IMR-90 (cell line): ENCODE measurements at regions not wholly inside any gene's neighbourhood (a gene's known extent, or its start where the extent isn't known, plus 50 kb on each side); places are given as distances from the start of the nearest gene placed in this dataset.

Experiments
- ATAC-seq: fragments of 200-7000 bp; cut with Tn5 transposase; 2 replicates; pipeline ENCODE4 v1.9.1; 2020; ENCODE audit warnings: low read depth, mild to moderate bottlenecking, moderate library complexity
- BruUV-seq: library from RNA; stranded (reverse); fragments of 400-500 nt; replicated peaks from 2 replicates; lab custom pipeline; 2021; lab: Mats Ljungman, UMichigan
- CTCF ChIA-PET: fragments of 300-600 bp; formaldehyde crosslinking; extraction: SDS; loops from one replicate; lab custom pipeline; 2021; ENCODE audit warnings: antibody characterized with exemption; lab: Yijun Ruan, JAX
- POLR2A ChIA-PET: fragments of 300-600 bp; sonication (Branson Sonifier 250); formaldehyde crosslinking; loops from one replicate; lab custom pipeline; 2022; ENCODE audit warnings: antibody characterized with exemption; ENCODE audit not compliant: unreplicated experiment; lab: Charles Lee
- DNase-seq: peaks from one replicate; pipeline ENCODE4 v3.0.0; 2013
- H2AFZ ChIP-seq: replicated peaks from 2 replicates; pipeline ENCODE3; 2013; ENCODE audit warnings: low read length, mild to moderate bottlenecking; ENCODE audit not compliant: poor library complexity
- H2AK5ac ChIP-seq: 2 replicates; pipeline ENCODE4 v1.6.1; 2013; ENCODE audit warnings: low read depth, low read length, inconsistent platforms
- H2AK9ac ChIP-seq: replicated peaks from 2 replicates; pipeline ENCODE3; 2013; ENCODE audit warnings: mild to moderate bottlenecking, low read depth, low read length, moderate library complexity; ENCODE audit not compliant: poor library complexity
- H2BK120ac ChIP-seq: 2 replicates; pipeline ENCODE4 v1.6.1; 2013; ENCODE audit warnings: low read depth, low read length, inconsistent platforms
- H2BK15ac ChIP-seq: 3 replicates; pipeline ENCODE4 v1.6.1; 2013; ENCODE audit warnings: low read depth, low read length, inconsistent platforms
- H2BK20ac ChIP-seq: 2 replicates; pipeline ENCODE4 v1.6.1; 2013; ENCODE audit warnings: low read depth, mild to moderate bottlenecking, inconsistent platforms, low read length, moderate library complexity
- H2BK5ac ChIP-seq: 2 replicates; pipeline ENCODE4 v1.6.1; 2013; ENCODE audit warnings: mild to moderate bottlenecking, low read depth, low read length, inconsistent platforms; ENCODE audit not compliant: poor library complexity, severe bottlenecking
- H3K14ac ChIP-seq: replicated peaks from 2 replicates; pipeline ENCODE4 v1.6.1; 2013; ENCODE audit warnings: low read depth, low read length, inconsistent platforms
- H3K18ac ChIP-seq: 2 replicates; pipeline ENCODE4 v1.6.1; 2013; ENCODE audit warnings: low read depth, low read length, control low read depth
- H3K23ac ChIP-seq: 2 replicates; pipeline ENCODE4 v1.6.1; 2013; ENCODE audit warnings: low read depth, low read length, inconsistent platforms
- H3K27ac ChIP-seq: 2 replicates; pipeline ENCODE4 v1.5.1; 2013; ENCODE audit warnings: mild to moderate bottlenecking, control low read depth, low read length; ENCODE audit not compliant: insufficient read depth
- H3K27me3 ChIP-seq: 2 replicates; pipeline ENCODE4 v1.6.1; 2013; ENCODE audit warnings: low read length; ENCODE audit not compliant: control insufficient read depth, insufficient read depth
- H3K36me3 ChIP-seq: 2 replicates; pipeline ENCODE4 v1.6.1; 2013; ENCODE audit warnings: low read length, mixed read lengths; ENCODE audit not compliant: control insufficient read depth, insufficient read depth
- H3K4ac ChIP-seq: 2 replicates; pipeline ENCODE4 v1.6.1; 2013; ENCODE audit warnings: low read depth, low read length, inconsistent platforms
- H3K4me1 ChIP-seq: 2 replicates; pipeline ENCODE4 v1.6.1; 2013; ENCODE audit warnings: low read length, mixed read lengths; ENCODE audit not compliant: control insufficient read depth, insufficient read depth
- H3K4me2 ChIP-seq: 2 replicates; pipeline ENCODE4 v1.6.1; 2013; ENCODE audit warnings: low read depth, mild to moderate bottlenecking, control low read depth, low read length, moderate library complexity
- H3K4me3 ChIP-seq: 2 replicates; pipeline ENCODE4 v1.5.1; 2013; ENCODE audit warnings: low read depth, mild to moderate bottlenecking, control low read depth, low read length, moderate library complexity; ENCODE audit not compliant: insufficient read depth
- H3K56ac ChIP-seq: 2 replicates; pipeline ENCODE4 v1.6.1; 2013; ENCODE audit warnings: low read length, inconsistent platforms; ENCODE audit not compliant: insufficient read depth; ENCODE audit errors: extremely low read depth
- H3K79me1 ChIP-seq, 2 experiments: 2 replicates each; pipeline ENCODE4 v1.6.1; 2013; ENCODE audit warnings: low read length in 2 of 2, inconsistent platforms in 1 of 2, low read depth in 1 of 2
- H3K9ac ChIP-seq: 2 replicates; pipeline ENCODE4 v1.6.1; 2013; ENCODE audit warnings: low read depth, low read length, control low read depth
- H3K9me1 ChIP-seq: 2 replicates; pipeline ENCODE4 v1.6.1; 2013; ENCODE audit warnings: low read length, inconsistent platforms; ENCODE audit not compliant: insufficient read depth
- H3K9me3 ChIP-seq: 2 replicates; pipeline ENCODE4 v1.6.1; 2013; ENCODE audit warnings: low read length; ENCODE audit not compliant: control insufficient read depth, insufficient read depth
- H4K20me1 ChIP-seq: 2 replicates; pipeline ENCODE4 v1.6.1; 2013; ENCODE audit warnings: low read length, inconsistent platforms; ENCODE audit not compliant: insufficient read depth
- H4K5ac ChIP-seq: 2 replicates; pipeline ENCODE4 v1.6.1; 2013; ENCODE audit warnings: mild to moderate bottlenecking, low read depth, low read length, control low read depth
- H4K8ac ChIP-seq, 2 experiments: 2 replicates each; pipeline ENCODE4 v1.6.1; 2013; ENCODE audit warnings: low read depth in 2 of 2, low read length in 2 of 2, control low read depth in 1 of 2, inconsistent platforms in 1 of 2
- H4K91ac ChIP-seq: 2 replicates; pipeline ENCODE4 v1.6.1; 2013; ENCODE audit warnings: low read depth, low read length, inconsistent platforms; ENCODE audit not compliant: insufficient read depth
- MAFK ChIP-seq: IDR thresholded peaks from 2 replicates; pipeline ENCODE4 v1.6.1; 2012; ENCODE audit warnings: low read depth, low read length, improper control_type of control experiment
- MAZ ChIP-seq: IDR thresholded peaks from 2 replicates; pipeline ENCODE4 v1.6.1; 2012; ENCODE audit warnings: low read depth, mild to moderate bottlenecking, low read length, improper control_type of control experiment, moderate library complexity, borderline replicate concordance
- RAD21 ChIP-seq: IDR thresholded peaks from 2 replicates; pipeline ENCODE4 v1.6.1; 2012; ENCODE audit warnings: low read length, improper control_type of control experiment
- RFX5 ChIP-seq: IDR thresholded peaks from 2 replicates; pipeline ENCODE4 v1.8.0; 2012; ENCODE audit warnings: low read depth, mild to moderate bottlenecking, low read length, moderate library complexity
- SMC3 ChIP-seq: fragments of 150-350 bp; IDR thresholded peaks from 2 replicates; pipeline ENCODE4 v1.6.1; 2016; ENCODE audit warnings: low read depth, mild to moderate bottlenecking, antibody characterized with exemption, low read length, moderate library complexity
- WGBS, 2 experiments: methylation state at CpG; one replicate each; pipeline versions ENCODE4 v1.1.5 to v1.1.7; 2013; ENCODE audit warnings: missing lambda C conversion rate in 2 of 2; ENCODE audit not compliant: insufficient read length in 1 of 2; ENCODE audit errors: extremely low coverage in 2 of 2; 5-methylcytosine and 5-hydroxymethylcytosine counted together
- dilution Hi-C: fragments of 300-500 bp; cut with HindIII; formaldehyde crosslinking; loops from one replicate; pipeline ENCODE4 v1.14.3; 2018; ENCODE audit warnings: low sequenced_read_pairs; ENCODE audit not compliant: unreplicated experiment
- in situ Hi-C: fragments of 300-500 bp; cut with MboI; formaldehyde crosslinking; loops from 3 replicates; pipeline ENCODE4 v1.14.3; 2019; ENCODE audit warnings: low sequenced_read_pairs, inconsistent platforms, mixed read lengths
- intact Hi-C: fragments of 100-400 bp; cut with micrococcal nuclease; formaldehyde crosslinking; loops from 2 replicates; pipeline ENCODE4 v1.10.0; 2022
- TF ChIP-seq, protein P1 (sequence below): conservative IDR thresholded peaks from 2 replicates; pipeline ENCODE4 v1.5.1; 2012; ENCODE audit warnings: mild to moderate bottlenecking, low read depth, low read length, improper control_type of control experiment
- TF ChIP-seq, protein P2 (sequence below): fragments of 150-350 bp; IDR thresholded peaks from 2 replicates; pipeline ENCODE4 v1.6.1; 2017; ENCODE audit warnings: mild to moderate bottlenecking, antibody characterized with exemption, low read length, low read depth

DNA sequence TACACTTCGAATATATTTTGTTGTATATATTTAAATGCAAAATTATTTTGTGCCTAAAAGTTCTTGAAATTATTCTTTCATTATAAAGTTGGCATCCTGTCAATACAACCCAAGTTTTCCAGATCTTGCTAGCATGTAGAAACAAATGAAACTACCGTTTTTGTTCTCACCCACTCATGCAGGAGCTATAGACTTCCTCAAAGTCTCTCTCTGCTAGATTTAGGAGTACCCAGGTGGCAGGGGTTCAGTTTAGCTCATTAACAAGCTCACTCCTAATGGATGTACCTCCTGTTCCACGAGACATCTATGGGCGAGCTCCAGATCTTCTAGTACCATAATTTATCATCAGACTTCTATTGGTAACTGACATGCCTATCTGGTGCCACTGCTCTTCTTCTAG is 390.2 kb upstream of the POU3F1 start:
- Histone ChIP-seq H3K23ac (no peak overlapping the region), H4K91ac (no peak overlapping the region), H2BK15ac (no peak overlapping the region), H3K27ac (no peak overlapping the region), H3K9me3 (no peaks in the 10 kb centered on the region), H2BK5ac (no peak overlapping the region), H4K20me1 (no peaks in the 10 kb centered on the region), H2AK9ac (no peak overlapping the region), H3K4ac (no peak overlapping the region), H3K4me1 (no peaks in the 10 kb centered on the region), H2AK5ac (no peak overlapping the region), H2BK20ac (no peak overlapping the region), H3K56ac (no peak overlapping the region), H2BK120ac (no peak overlapping the region), H4K5ac (no peak overlapping the region), H3K27me3 (no peaks in the 10 kb centered on the region), H3K9ac (no peak overlapping the region), H3K4me3 (no peak overlapping the region), H3K9me1 (no peaks in the 10 kb centered on the region), H3K4me2 (no peak overlapping the region), H4K8ac (no peak overlapping the region), H3K36me3 (no peaks in the 10 kb centered on the region), H3K18ac (no peak overlapping the region), H3K79me1 (no peaks in the 10 kb centered on the region), H3K14ac (no peak overlapping the region), H2AFZ (no peak overlapping the region)
- TF ChIP-seq RFX5 (no peak), MAZ (no peak), SMC3 (no peak), RAD21 (no peak), MAFK (no peak)
- TF ChIP-seq, protein P1, sequence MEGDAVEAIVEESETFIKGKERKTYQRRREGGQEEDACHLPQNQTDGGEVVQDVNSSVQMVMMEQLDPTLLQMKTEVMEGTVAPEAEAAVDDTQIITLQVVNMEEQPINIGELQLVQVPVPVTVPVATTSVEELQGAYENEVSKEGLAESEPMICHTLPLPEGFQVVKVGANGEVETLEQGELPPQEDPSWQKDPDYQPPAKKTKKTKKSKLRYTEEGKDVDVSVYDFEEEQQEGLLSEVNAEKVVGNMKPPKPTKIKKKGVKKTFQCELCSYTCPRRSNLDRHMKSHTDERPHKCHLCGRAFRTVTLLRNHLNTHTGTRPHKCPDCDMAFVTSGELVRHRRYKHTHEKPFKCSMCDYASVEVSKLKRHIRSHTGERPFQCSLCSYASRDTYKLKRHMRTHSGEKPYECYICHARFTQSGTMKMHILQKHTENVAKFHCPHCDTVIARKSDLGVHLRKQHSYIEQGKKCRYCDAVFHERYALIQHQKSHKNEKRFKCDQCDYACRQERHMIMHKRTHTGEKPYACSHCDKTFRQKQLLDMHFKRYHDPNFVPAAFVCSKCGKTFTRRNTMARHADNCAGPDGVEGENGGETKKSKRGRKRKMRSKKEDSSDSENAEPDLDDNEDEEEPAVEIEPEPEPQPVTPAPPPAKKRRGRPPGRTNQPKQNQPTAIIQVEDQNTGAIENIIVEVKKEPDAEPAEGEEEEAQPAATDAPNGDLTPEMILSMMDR, result no peak
- TF ChIP-seq, protein P2, sequence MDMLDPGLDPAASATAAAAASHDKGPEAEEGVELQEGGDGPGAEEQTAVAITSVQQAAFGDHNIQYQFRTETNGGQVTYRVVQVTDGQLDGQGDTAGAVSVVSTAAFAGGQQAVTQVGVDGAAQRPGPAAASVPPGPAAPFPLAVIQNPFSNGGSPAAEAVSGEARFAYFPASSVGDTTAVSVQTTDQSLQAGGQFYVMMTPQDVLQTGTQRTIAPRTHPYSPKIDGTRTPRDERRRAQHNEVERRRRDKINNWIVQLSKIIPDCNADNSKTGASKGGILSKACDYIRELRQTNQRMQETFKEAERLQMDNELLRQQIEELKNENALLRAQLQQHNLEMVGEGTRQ, result no peak
- ChIA-PET POLR2A (no interaction called here), CTCF (no interaction called here)
- dilution Hi-C loops, result no loop called here
- DNase-seq (no peak), ATAC-seq (no peak)
- in situ Hi-C loops, result no loop called here
- WGBS, 2 experiments, result no CpG with 5 or more reads among the region's 4 CpGs
- intact Hi-C loops, result no loop called here
- no TSS peak for BruUV-seq
